Head of caudate nucleus (tissue), 42 donors: ENCODE measurements at regions not wholly inside any gene's neighbourhood (a gene's known extent, or its start where the extent isn't known, plus 50 kb on each side); places are given as distances from the start of the nearest gene placed in this dataset.
"Not testable (repeated sequence)": the region's sequence is repeated elsewhere in the genome, so short reads cannot be mapped to it uniquely, and the experiment has no call there.

Source experiments
- DNase-seq, 42 donors: peaks; one replicate each; pipeline versions ENCODE4 v3.0.0 to v3.0.0-alpha.2; 2020 to 2021; ENCODE audit warnings: mixed read lengths in 7 of 42
- intact Hi-C: fragments of 100-400 bp; cut with DNase I; formaldehyde crosslinking; loops from one replicate; pipeline ENCODE4 v1.15.0; 2022

DNA sequence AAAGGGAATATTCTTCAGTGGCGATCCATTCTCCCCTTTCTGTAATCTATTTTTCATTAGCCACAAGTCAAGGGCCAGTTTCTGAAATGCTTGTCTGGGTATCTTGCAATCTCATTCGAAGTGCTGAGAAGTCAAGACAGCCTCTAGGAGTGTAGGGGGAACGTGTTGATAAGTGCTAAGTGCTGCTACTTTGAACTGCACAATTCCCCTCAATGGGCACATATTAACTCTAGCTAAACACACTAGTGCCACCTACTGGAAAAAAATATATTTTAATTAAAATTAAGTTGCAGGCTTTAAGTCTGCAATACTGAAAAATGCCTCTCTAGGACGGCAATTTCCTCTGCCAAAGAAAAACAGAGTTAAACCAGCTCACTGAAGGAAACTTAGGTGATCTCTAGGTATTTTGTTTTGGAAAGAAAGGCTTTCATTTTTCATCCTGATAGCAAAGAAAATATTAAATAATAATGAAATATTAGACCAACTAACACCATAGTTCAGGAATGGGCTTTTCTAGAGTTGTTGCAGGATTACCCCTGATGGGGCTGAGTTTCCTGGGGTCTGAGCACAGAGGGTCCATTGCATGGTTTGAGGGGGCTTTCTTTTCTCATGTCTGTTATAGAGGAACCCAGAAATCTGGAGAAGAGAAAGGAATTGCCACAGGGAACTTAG lies 181.9 kb upstream of the KBTBD8 start:
- intact Hi-C loops, result loop anchor here (5.0 to 10.0 kb wide), 2 partner anchors 311 to 409 kb away; partner anchors contain the start of gene LRIG1
- peak in 2 of 42 donors; percentile 18 to 32 for DNase-seq

DNA sequence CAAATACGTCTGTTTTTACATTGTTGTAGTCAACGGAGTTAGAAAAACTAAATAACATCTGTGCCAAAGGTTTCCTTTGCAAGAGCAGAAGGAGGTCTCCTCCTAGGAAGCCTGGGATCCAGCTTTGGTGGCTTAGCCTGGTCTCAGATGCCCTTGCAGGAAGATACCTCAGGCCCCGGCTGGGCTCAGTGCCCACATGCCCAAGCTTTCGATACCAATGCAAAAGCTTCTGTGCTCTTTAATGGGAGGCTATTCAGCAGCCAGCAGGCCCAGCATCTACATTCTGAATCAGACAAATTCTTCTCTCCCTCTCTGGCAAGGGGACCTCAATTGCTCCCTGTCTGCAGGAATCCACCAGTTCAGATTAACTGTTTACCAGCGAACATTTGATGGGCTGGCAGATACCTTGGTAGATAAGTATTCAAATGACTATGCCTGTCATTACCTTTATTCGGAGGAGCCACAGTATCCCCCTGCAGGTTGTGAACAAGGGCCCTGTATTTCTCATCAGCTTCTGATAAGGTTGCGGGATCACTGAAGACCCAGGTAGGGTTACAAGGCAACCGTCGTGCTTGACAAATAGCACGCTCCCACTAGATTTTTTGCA lies 180.1 kb upstream of the KBTBD8 start:
- intact Hi-C loops, result loop anchor here (5.0 to 10.0 kb wide), 2 partner anchors 313 to 411 kb away; partner anchors contain the start of gene LRIG1
- peak in 3 of 42 donors; percentile 8 to 53 (median 32) for DNase-seq

DNA sequence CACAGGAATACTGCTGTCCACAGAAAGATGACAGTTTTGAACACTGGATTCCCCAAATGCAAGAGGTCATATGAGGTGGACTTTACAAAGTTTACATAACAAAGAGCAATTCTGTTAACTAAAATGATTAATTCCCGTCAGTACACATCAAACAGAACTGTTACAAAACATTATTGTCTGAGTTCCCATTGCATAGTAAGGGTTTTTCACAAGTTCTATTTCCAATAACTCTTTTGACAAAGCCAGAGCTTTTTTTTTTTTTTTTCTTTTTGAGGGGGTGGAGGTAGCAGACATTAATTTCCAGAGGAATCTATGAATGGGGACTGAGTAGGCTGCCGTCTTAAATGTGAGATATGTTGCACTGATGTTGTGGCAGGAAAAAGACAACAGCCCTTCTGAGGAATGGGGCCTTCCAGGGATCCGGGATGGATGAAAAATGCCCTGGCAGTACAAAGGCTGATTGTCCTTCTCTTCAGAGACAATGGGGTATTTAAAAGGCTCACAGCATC lies 178.1 kb upstream of the KBTBD8 start:
- peak in 41 of 42 donors; percentile 19 to 89 (median 71) for DNase-seq
- intact Hi-C loops, result loop anchor here (5.0 to 10.0 kb wide), 2 partner anchors 315 to 413 kb away; partner anchors contain the start of gene LRIG1

DNA sequence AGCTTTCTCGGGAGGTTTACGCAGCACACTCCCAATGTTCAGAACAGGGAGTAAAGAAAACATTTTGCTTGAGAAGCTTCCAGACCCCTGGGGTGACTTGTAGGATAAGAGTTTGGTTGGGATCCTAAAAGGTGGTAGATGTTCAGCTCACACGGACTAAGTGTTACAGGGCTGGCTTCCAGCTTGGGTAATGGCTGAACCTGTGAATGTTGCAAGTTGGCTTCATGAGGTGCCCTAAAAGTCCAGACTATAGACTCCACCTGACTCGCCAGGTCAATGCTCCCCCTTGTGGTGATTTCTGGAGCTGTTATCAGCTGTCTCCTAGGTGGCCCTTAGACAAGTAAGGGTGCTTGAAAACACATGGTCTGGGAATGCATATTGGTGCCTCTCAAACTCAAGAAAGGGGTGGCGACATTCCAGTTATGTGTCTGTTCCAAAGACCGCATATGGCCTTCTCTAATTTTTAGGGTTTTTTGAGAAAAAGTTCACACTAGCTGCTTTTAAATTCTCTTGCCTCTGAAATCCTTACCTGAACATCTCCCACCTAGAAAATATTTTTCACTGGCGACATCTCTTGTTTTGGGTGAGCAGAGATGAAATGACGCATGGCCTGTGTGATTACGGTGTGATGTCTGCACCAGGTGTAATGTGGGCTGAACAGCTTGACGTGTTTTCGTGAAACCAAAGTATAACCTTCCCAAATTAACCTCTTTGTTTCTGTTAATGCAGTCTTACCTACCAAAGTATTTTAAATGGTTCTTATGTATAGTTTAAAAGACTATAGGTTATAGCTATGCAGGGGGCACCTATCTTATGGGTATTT lies 175.7 kb upstream of the KBTBD8 start:
- intact Hi-C loops, result no loop called here

DNA sequence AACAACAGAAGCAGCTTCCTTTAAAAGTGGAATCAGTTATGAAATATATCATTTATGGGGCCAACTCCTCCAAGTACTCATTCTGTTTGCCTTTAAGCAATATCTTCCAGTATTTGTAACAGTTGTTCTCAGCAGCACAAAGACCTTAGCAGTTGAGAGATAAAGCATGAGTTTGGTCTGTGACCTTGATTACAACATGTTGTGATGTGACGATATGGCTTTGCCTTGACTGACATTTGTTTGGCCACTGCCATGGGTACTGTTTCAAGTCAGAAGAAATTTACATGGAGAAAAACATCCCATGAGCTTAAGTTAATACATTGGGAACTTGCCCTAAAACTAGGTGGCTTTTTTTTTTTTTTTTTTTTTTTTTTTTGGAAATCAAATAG lies 175.1 kb upstream of the KBTBD8 start:
- no peak for DNase-seq
- intact Hi-C loops, result no loop called here

More for the DNA sequence above, 175.7 kb upstream of the KBTBD8 start:
- DNase-seq, result peak in 39 of 42 donors; percentile 13 to 78 (median 46)

DNA sequence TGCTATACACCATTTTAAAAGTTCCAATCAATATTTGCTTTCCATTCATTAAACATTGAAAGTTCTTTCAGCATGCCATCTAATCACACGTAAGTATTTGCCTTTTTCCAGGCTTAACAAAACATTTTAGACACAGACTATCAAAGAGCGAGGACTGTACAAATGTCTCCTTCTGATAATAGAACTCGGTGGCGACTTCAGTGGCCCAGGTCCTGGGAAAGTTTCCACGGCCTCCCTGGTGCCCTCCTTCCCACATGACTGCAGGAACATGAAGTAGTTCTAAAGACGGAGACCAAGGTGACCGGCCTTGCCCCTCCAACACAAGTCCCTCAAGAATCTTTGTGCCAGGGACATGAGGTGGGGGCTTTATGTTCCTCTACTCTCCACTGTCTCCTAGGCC lies 174.6 kb upstream of the KBTBD8 start:
- intact Hi-C loops, result no loop called here
- no peak for DNase-seq

DNA sequence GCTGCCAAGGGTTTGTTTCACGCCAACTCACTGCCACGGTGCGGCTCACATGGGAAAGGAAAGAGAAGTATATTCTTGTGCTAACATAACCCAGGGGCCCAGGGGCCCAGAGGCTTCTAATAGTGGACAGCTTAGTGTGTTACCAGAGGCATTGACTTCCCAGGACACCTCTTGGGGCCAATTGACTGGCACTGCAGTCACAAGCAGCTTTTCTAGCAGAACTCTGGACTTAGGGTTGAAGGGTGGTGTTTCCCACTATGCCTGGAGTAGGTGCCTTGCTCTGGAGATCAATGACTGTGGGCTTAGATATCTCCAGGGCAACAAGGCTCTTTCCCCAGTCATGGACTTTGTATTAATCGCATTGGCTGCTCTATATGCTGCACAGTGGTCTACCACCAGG lies 172.7 kb upstream of the KBTBD8 start:
- DNase-seq, result no peak
- intact Hi-C loops, result no loop called here

DNA sequence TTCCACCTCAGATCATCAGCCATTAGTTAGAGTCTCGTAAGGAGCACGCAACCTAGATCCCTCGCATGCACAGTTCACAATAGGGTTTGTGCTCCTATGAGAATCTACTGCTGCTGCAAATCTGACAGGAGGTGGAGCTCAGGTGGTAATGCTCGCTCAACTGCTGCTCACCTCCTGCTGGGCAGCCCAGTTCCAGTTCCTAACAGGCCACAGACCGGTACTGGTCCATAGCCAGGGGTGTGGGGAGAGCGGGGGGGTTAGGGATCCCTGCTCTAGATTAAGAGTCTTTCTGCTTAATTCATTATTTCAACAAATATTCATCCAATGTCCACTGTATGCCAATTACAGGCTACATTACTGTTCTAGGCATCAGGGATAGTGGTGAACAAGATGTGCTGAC lies 170.4 kb upstream of the KBTBD8 start:
- DNase-seq, result no peak
- intact Hi-C loops, result no loop called here

DNA sequence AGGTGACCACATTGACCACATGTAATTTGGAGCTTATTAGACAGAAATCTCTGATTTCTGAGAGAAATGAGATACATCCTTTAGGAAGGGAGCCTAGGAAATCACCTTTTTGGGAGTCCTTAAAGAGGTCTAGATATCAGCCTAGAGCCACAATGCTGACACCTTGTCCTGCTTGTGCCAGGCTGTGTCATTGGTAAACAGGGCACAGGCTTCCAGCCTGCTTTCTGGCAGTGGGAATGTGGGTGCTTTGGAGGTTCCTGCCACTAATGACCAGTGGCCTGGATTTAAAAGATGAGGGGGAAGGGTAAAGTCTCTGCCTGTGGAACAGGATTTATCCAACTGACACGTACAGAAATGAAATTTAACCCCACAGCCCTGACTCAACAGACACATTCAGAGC lies 169.8 kb upstream of the KBTBD8 start:
- intact Hi-C loops, result no loop called here
- peak in 1 of 42 donors; percentile 13 for DNase-seq

DNA sequence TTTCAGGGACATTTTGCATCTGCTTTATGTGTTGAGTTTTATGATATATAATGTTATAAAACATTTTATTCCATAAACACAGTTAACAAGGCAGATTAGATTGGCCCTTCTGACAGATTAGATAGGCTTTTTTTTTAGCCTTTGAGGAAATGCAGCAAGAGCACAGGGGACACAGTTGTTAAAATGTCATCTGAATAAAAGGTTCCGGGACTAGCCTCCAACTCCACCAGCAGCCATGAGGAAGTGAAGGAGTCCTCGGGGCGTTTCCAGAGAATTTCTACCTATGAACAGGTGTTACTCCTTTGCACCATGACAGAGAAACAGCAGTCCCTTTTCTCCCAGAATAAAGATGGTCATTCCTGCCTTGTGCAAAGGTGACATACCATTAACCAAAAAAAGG lies 167.8 kb upstream of the KBTBD8 start:
- no peak for DNase-seq
- intact Hi-C loops, result loop anchor here (10.0 kb wide), 1 partner anchor 576 kb away; no protein-coding TSS in a partner anchor

DNA sequence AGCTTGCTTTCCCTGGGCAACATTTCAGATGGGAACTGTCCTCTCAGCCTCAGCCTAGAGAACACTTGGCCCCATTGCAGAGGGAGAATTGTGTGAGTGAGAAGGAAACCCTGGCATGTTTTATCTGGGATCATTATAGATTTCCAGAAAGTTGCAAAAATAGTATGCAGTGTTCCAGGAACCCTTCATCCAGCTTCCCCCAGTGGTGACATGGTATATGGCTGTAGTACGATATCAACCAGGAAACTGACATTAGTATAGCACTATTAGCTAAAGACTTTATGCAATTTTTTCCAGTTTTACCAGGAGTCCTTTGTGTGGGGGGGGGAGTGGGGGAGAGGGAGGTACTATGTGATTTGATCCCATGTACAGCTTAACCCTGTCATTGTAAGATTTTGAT lies 166.2 kb upstream of the KBTBD8 start:
- intact Hi-C loops, result loop anchor here (10.0 kb wide), 1 partner anchor 577 kb away; no protein-coding TSS in a partner anchor
- peak in 1 of 42 donors; percentile 45 for DNase-seq

DNA sequence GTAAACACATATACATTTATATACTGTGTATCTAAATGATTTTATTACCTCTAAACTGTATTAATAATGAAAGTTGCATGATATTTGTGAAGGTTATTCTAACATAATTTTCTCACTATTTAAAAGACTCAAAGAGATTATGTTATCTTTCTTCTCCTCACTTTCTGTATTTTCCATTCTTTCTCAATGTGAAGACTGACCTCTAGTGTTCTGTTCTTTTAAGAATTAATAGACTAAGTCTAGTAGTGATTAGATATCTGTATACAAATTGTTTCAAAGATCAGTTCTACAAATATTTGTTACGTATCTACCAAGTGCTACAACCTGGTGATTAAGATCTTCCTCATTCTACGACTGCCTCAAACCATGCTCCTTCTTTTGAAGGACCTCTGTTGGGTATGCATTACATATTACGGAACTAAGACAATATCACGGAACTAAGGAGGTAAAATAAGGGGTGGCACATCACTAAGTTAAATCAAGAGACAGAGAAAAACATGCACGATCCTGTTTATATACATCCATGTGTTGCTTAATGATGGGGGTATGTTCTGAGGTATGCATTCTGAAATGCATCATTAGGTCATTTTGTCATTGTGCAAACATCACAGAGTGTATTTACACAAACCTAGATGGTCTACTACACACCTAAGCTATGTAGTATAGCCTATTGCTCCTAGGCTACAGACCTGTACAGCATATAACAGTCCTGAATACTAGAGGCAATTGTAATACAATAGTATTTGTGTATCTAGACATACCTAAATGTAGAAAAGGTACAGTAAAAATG lies 161.5 kb upstream of the KBTBD8 start:
- DNase-seq, result no peak

DNA sequence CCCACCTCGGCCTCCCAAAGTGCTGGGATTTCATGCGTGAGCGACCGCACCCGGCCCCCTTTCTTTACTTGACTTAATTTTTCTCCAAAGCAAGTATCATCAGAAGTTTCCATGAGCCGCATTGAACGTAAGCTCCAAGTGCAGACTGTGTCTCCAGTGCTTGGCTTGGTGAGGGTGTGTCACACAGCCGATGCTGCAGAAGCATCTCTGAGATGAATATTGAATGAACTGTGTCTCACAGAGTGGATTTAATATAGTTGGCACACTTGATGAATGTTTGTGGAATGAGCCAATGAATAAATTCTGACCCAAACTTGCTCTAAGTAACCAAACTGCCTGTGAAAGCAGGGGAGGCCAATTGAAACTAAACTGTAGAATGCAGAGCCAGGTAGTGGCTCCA lies 159.4 kb upstream of the KBTBD8 start:
- no peak for DNase-seq
- intact Hi-C loops, result loop anchor here (5.0 to 10.0 kb wide), 2 partner anchors 561 to 584 kb away; no protein-coding TSS in a partner anchor

More for the DNA sequence above, 161.5 kb upstream of the KBTBD8 start:
- intact Hi-C loops, result loop anchor here (5.0 to 10.0 kb wide), 2 partner anchors 559 to 582 kb away; no protein-coding TSS in a partner anchor

DNA sequence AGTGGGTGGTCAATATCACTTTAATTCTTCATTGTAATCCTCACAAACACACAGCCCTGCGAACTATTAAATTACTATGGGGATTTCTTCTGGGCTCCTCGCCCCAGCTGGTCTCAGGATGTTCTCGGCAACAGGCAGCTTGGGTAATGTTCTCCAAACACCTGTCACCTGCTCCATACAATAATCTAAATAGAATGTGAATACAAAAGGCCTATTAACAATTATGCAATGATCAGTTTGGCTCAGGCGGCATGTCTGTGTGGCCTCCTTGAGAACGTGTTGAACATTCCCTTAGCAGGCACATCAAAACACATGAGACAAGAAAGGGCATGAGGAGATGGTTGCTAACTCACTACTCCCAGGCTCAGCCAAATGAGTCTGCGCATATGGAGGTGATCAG lies 158.6 kb upstream of the KBTBD8 start:
- no peak for DNase-seq
- intact Hi-C loops, result loop anchor here (5.0 to 10.0 kb wide), 2 partner anchors 562 to 585 kb away; no protein-coding TSS in a partner anchor

DNA sequence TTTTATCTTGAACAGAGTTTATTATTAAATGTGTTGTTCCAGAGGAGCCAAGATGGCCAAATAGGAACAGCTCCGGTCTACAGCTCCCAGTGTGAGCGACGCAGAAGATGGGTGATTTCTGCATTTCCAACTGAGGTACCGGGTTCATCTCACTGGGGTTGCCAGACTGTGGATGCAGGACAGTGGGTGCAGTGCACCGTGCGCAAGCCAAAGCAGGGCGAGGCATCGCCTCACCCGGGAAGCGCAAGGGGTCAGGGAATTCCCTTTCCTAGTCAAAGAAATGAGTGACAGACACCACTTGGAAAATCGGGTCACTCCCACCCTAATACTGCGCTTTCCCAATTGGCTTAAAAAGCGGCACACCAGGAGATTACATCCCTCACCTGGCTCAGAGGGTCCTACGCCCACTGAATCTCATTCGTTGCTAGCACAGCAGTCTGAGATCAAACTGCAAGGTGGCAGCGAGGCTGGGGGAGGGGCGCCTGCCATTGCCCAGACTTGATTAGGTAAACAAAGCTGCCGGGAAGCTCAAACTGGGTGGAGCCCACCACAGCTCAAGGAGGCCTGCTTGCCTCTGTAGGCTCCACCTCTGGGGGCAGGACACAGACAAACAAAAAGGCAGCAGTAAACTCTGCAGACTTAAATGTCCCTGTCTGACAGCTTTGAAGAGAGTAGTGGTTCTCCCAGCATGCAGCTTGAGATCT lies 155.2 kb upstream of the KBTBD8 start:
- intact Hi-C loops, DNase-seq: not testable (repeated sequence)

DNA sequence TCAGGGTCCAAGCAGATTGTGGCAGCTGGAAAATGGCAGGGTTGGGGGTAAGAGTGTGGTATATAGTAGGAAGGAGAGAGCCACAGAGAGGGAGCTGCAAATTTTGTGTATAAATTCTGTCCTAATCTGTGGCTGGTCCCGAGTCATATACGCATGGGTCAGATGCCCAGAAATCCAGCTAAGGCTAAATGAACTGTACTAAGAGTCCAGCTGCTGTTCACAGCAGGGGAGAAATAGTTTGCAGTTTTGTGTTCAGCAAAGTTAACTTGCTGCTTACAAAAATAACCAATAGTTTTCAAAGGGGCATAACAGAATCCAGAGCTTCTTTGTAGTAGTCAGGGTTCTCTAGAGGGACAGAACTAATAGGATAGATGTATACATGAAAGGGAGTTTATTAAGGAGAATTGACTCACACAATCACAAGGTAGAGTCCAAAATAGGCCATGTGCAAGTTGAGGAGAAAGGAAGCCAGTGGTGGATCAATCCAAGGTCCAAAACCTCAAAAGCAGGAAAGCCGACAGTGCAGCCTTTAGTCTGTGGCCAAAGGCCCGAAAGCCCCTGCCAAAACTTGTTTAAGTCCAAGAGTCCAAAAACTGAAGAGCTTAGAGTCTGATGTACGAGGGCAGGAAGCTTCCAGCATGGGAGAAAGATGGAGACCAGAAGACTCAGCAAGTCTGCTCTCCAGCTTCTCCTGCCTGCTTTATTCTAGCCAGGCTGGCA lies 146.1 kb upstream of the KBTBD8 start:
- no peak for DNase-seq
- intact Hi-C loops, result no loop called here

DNA sequence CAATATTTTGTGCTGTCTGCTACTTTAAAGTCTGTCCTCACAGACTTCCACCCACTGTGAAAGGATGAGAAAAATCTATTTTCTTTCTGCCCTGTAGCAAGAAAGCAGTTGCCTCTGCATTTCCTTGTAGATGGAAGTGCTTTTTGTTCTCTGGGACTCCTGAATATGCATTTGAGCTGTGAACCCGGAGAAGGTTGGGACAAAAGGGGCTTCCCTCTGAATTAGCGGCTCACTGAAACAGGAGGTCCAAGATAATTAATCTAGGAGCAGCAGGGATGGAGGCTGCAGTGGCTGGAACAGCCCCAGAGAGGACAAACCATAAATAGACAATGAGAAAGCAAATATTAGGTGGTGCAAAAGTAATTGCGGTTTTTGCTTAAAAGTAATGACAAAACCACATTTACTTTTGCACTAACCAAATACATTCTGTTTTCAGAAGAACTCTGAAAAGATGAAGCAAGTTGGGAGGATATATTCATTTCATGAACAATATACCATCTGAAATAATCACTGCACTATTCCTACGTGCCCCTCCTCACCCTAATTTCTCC lies 143.4 kb upstream of the KBTBD8 start:
- intact Hi-C loops, result no loop called here
- DNase-seq, result no peak
